PC-3 (cell line): ENCODE measurements at regions not wholly inside any gene's neighbourhood (a gene's known extent, or its start where the extent isn't known, plus 50 kb on each side); places are given as distances from the start of the nearest gene placed in this dataset.

ENCODE experiments used
- ATAC-seq: fragments of 200-7000 bp; cut with Tn5 transposase; 2 replicates; pipeline ENCODE4 v1.9.1; 2020; ENCODE audit warnings: mild to moderate bottlenecking, moderate library complexity
- BruUV-seq: library from RNA; stranded (reverse); fragments of 400-500 nt; replicated peaks from 2 replicates; lab custom pipeline; 2021; lab: Mats Ljungman, UMichigan
- CTCF ChIA-PET: fragments of 300-600 bp; sonication (Branson Sonifier 250); formaldehyde crosslinking; loops from one replicate; lab custom pipeline; 2022; ENCODE audit warnings: antibody characterized with exemption; lab: Charles Lee
- POLR2A ChIA-PET: fragments of 300-600 bp; sonication (Branson Sonifier 250); formaldehyde crosslinking; loops from one replicate; lab custom pipeline; 2022; ENCODE audit warnings: antibody characterized with exemption; ENCODE audit not compliant: unreplicated experiment; lab: Charles Lee
- DNase-seq: peaks from one replicate; pipeline ENCODE4 v3.0.0-alpha.2; 2015
- H2AFZ ChIP-seq: fragments of 300-600 bp; sonication (generic); 2 replicates; pipeline ENCODE4 v1.6.0; 2016; ENCODE audit warnings: antibody characterized with exemption, low read length
- H3F3A ChIP-seq: fragments of 300-600 bp; sonication (generic); one replicate; pipeline ENCODE4 v1.6.0; 2017; ENCODE audit warnings: antibody characterized with exemption, low read length, control low read depth, mild to moderate bottlenecking; ENCODE audit not compliant: unreplicated experiment
- H3K27ac ChIP-seq: fragments of 300-600 bp; sonication (generic); 2 replicates; pipeline ENCODE4 v1.5.1; 2016; ENCODE audit warnings: mild to moderate bottlenecking, low read length
- H3K27me3 ChIP-seq: fragments of 300-600 bp; sonication (generic); 2 replicates; pipeline ENCODE4 v1.6.1; 2016; ENCODE audit warnings: low read length, mixed read lengths
- H3K36me3 ChIP-seq: fragments of 300-600 bp; sonication (generic); 2 replicates; pipeline ENCODE4 v1.6.1; 2016; ENCODE audit warnings: low read depth, mixed run types, low read length, mixed read lengths
- H3K4me1 ChIP-seq: fragments of 300-600 bp; sonication (generic); 2 replicates; pipeline ENCODE4 v1.5.1; 2016; ENCODE audit warnings: low read length; ENCODE audit not compliant: insufficient read depth
- H3K4me2 ChIP-seq: fragments of 300-600 bp; sonication (generic); 2 replicates; pipeline ENCODE4 v1.6.0; 2016; ENCODE audit warnings: low read length
- H3K4me3 ChIP-seq: fragments of 300-600 bp; sonication (generic); 2 replicates; pipeline ENCODE4 v1.5.1; 2016; ENCODE audit warnings: mild to moderate bottlenecking, low read length, mixed read lengths
- H3K79me2 ChIP-seq: fragments of 300-600 bp; sonication (generic); 2 replicates; pipeline ENCODE4 v1.6.1; 2017; ENCODE audit warnings: low read length, mixed read lengths
- H3K9ac ChIP-seq: fragments of 300-600 bp; sonication (generic); 2 replicates; pipeline ENCODE4 v1.6.0; 2016; ENCODE audit warnings: mild to moderate bottlenecking, low read length
- H3K9me2 ChIP-seq: fragments of 300-600 bp; sonication (generic); replicated peaks from 2 replicates; pipeline ENCODE4 v1.6.1; 2016; ENCODE audit warnings: mixed run types, low read length, mixed read lengths
- H3K9me3 ChIP-seq: fragments of 300-600 bp; sonication (generic); 2 replicates; pipeline ENCODE4 v1.6.1; 2016; ENCODE audit warnings: low read length, mixed read lengths
- H4K20me1 ChIP-seq: fragments of 300-600 bp; sonication (generic); 2 replicates; pipeline ENCODE4 v1.6.1; 2016; ENCODE audit warnings: low read length, mixed read lengths
- EZH2 ChIP-seq: fragments of 300-600 bp; sonication (generic); IDR thresholded peaks from one replicate; pipeline ENCODE4 v1.6.1; 2017; ENCODE audit warnings: antibody characterized with exemption, mild to moderate bottlenecking, low read length; ENCODE audit not compliant: unreplicated experiment
- EZH2phosphoT487 ChIP-seq: fragments of 300-600 bp; sonication (generic); IDR thresholded peaks from 2 replicates; pipeline ENCODE4 v1.6.1; 2018; ENCODE audit warnings: mild to moderate bottlenecking, antibody characterized with exemption, low read length, borderline replicate concordance
- intact Hi-C: fragments of 100-400 bp; cut with micrococcal nuclease; formaldehyde crosslinking; loops from 2 replicates; pipeline ENCODE4 v1.9.0; 2023
- TF ChIP-seq, protein P1 (sequence below): fragments of 300-600 bp; sonication (generic); conservative IDR thresholded peaks from 2 replicates; pipeline ENCODE4 v1.5.1; 2017; ENCODE audit warnings: antibody characterized with exemption, low read depth, mild to moderate bottlenecking, low read length

DNA sequence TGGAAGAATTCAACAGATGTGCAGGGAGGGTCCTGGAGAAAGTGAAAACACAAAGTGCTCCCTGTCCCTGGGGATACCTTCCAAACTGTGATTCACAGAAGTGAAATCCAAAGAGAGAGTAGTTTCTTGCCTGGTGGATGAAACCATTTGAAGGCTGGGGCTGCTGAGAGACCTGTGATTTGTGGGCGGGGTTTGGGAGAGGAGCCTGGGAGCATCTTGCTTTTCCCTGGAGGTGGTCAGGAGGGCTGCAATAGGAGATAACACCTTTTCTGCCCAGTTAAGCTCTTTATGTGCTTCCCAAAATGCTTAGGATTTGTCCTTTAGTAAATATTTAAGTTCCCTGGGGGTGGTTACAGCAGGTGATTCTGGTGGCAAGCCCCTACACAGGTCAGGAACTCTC, 105.3 kb upstream of the TPK1 start:
- intact Hi-C loops, result no loop called here
- Histone ChIP-seq H3K27ac (no peak overlapping the region), H3F3A (no peaks in the 10 kb centered on the region), H3K4me3 (no peak overlapping the region), H3K27me3 (peaks cover 5% of the 10 kb centered on the region; the same call in 1 of the 2 replicates), H4K20me1 (no peaks in the 10 kb centered on the region), H3K9me2 (no peaks in the 10 kb centered on the region), H3K9ac (no peak overlapping the region), H3K4me2 (no peak overlapping the region), H3K9me3 (no peaks in the 10 kb centered on the region), H3K36me3 (no peaks in the 10 kb centered on the region), H3K4me1 (no peaks in the 10 kb centered on the region), H2AFZ (no peak overlapping the region), H3K79me2 (no peaks in the 10 kb centered on the region)
- no TSS peak for BruUV-seq
- POLR2A ChIA-PET, result no interaction called here
- CTCF ChIA-PET, result no interaction called here
- ATAC-seq (no peak), DNase-seq (no peak)
- TF ChIP-seq, protein P1, sequence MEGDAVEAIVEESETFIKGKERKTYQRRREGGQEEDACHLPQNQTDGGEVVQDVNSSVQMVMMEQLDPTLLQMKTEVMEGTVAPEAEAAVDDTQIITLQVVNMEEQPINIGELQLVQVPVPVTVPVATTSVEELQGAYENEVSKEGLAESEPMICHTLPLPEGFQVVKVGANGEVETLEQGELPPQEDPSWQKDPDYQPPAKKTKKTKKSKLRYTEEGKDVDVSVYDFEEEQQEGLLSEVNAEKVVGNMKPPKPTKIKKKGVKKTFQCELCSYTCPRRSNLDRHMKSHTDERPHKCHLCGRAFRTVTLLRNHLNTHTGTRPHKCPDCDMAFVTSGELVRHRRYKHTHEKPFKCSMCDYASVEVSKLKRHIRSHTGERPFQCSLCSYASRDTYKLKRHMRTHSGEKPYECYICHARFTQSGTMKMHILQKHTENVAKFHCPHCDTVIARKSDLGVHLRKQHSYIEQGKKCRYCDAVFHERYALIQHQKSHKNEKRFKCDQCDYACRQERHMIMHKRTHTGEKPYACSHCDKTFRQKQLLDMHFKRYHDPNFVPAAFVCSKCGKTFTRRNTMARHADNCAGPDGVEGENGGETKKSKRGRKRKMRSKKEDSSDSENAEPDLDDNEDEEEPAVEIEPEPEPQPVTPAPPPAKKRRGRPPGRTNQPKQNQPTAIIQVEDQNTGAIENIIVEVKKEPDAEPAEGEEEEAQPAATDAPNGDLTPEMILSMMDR, result no peak
- TF ChIP-seq EZH2, result no peak

DNA sequence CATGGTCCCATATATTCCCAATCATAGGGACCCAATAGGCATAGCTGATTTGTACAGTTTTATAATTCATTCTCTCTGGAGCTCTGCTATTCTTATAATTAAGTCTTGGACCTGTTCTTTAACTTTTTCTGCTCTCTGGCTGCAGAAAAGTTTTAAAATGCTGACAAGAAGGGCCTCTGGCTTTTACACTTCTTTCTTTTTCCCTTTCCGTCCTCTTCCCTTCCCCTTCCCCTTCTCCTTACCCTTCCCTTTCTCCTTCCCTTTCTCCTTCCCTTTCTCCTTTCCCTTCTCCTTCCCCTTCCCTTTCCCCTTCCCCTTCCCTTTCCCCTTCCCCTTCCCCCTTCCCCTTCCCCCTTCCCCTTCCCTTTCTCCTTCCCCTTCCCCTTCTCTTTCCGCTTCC, 101.3 kb upstream of the TPK1 start:
- Histone ChIP-seq H3K79me2 (no peaks in the 10 kb centered on the region), H3F3A (no peaks in the 10 kb centered on the region), H3K36me3 (no peaks in the 10 kb centered on the region), H3K4me2 (no peak overlapping the region), H3K9me2 (no peaks in the 10 kb centered on the region), H4K20me1 (no peaks in the 10 kb centered on the region), H3K27me3 (no peaks in the 10 kb centered on the region; the same call in 1 of the 2 replicates), H3K4me1 (no peaks in the 10 kb centered on the region), H2AFZ (no peak overlapping the region), H3K9ac (no peak overlapping the region), H3K4me3 (no peak overlapping the region), H3K27ac (no peak overlapping the region), H3K9me3 (no peaks in the 10 kb centered on the region)
- CTCF ChIA-PET, result no interaction called here
- intact Hi-C loops, result no loop called here
- ATAC-seq (no peak), DNase-seq (no peak)
- TF ChIP-seq, protein P1, result no peak
- TF ChIP-seq EZH2phosphoT487 (no peak), EZH2 (no peak)
- BruUV-seq, result no TSS peak
- POLR2A ChIA-PET, result no interaction called here

DNA sequence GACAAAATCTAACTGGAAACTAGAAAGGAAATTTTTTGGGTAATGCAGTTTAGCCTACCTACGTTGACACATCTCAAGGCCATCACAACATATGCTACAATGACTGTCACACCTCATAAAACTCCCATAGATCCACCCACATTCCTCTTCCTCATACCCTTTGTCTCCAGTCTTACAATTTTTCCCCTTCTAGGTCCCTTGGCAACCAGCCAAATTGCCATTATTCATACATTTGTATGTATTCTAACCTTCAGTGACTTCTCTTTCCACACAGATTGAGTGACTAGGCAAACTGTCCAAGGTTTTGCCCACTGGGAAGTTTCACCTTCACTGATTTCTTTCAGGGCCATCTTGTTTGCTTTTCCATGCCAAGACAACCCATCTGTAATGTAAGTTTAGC, 100.5 kb upstream of the TPK1 start:
- ChIA-PET CTCF (no interaction called here), POLR2A (no interaction called here)
- Histone ChIP-seq H3K27ac (no peak overlapping the region), H3K9me2 (no peaks in the 10 kb centered on the region), H3K9me3 (no peaks in the 10 kb centered on the region), H3K4me1 (no peaks in the 10 kb centered on the region), H4K20me1 (no peaks in the 10 kb centered on the region), H3K27me3 (no peaks in the 10 kb centered on the region; the same call in 1 of the 2 replicates), H3F3A (no peaks in the 10 kb centered on the region), H2AFZ (no peak overlapping the region), H3K4me3 (no peak overlapping the region), H3K9ac (no peak overlapping the region), H3K36me3 (no peaks in the 10 kb centered on the region), H3K4me2 (no peak overlapping the region), H3K79me2 (no peaks in the 10 kb centered on the region)
- no TSS peak for BruUV-seq
- TF ChIP-seq, protein P1, result no peak
- TF ChIP-seq EZH2 (no peak), EZH2phosphoT487 (no peak)
- intact Hi-C loops, result no loop called here
- ATAC-seq (no peak), DNase-seq (no peak)
